ENCODE measurements at regions not wholly inside any gene's neighbourhood (a gene's known extent, or its start where the extent isn't known, plus 50 kb on each side); places are given as distances from the start of the nearest gene placed in this dataset.

GRCh38 chr2:133794114-133794513 is 225.9 kb upstream of the NCKAP5 start:
- DNase-seq: no peak
- H3K4me3 ChIP-seq: no peak overlapping the region
- H3K4me1 ChIP-seq: no peaks in the 10 kb centered on the region
- no peak overlapping the region for H3K27ac ChIP-seq
- peaks cover 0 to 5% (median 2%) of the 10 kb centered on the region in 4 donors for H3K9me3 ChIP-seq
- H3K27me3 ChIP-seq: no peaks in the 10 kb centered on the region
- no peaks in the 10 kb centered on the region for H3K36me3 ChIP-seq
- WGBS, 2 donors: 86 to 92% methylated on average over 1 of the region's 1 CpG
- TF ChIP-seq EP300 (IDR thresholded peaks at IDR 0.05): no peak
- no peak for TF ChIP-seq POLR2AphosphoS5 (IDR thresholded peaks at IDR 0.05)
- TF ChIP-seq POLR2A (IDR thresholded peaks at IDR 0.05): no peak
- TF ChIP-seq CTCF (IDR thresholded peaks at IDR 0.05): no peak
- intact Hi-C loops (cut with DNase I): no loop called here

GRCh38 chr2:133801946-133802345 is 233.7 kb upstream of the NCKAP5 start:
- no peak for TF ChIP-seq POLR2AphosphoS5 (IDR thresholded peaks at IDR 0.05)
- no peak for TF ChIP-seq POLR2A (IDR thresholded peaks at IDR 0.05)
- TF ChIP-seq EP300 (IDR thresholded peaks at IDR 0.05): no peak
- TF ChIP-seq CTCF (IDR thresholded peaks at IDR 0.05): no peak
- Histone ChIP-seq H3K9me3 (no peaks in the 10 kb centered on the region), H3K4me3 (no peak overlapping the region), H3K36me3 (no peaks in the 10 kb centered on the region), H3K27me3 (no peaks in the 10 kb centered on the region), H3K27ac (no peak overlapping the region), H3K4me1 (no peaks in the 10 kb centered on the region)
- WGBS, 2 donors: 90 to 92% methylated on average over 3 of the region's 3 CpGs
- no peak for DNase-seq
- intact Hi-C loops (cut with DNase I): no loop called here

- Histone ChIP-seq H3K4me1 (no peaks in the 10 kb centered on the region), H3K36me3 (no peaks in the 10 kb centered on the region), H3K9me3 (no peaks in the 10 kb centered on the region), H3K27me3 (no peaks in the 10 kb centered on the region), H3K27ac (no peak overlapping the region), H3K4me3 (no peak overlapping the region)
- 82 to 91% methylated on average over 13 of the region's 13 CpGs for WGBS, 2 donors
- intact Hi-C loops (cut with DNase I): no loop called here
- no peak for DNase-seq
- no peak for TF ChIP-seq EP300 (IDR thresholded peaks at IDR 0.05)
- no peak for TF ChIP-seq POLR2AphosphoS5 (IDR thresholded peaks at IDR 0.05)
- no peak for TF ChIP-seq POLR2A (IDR thresholded peaks at IDR 0.05)
- TF ChIP-seq CTCF (IDR thresholded peaks at IDR 0.05): no peak
Measured at GRCh38 chr2:133802409-133803039, 234.3 kb upstream of the NCKAP5 start.

GRCh38 chr2:133806564-133806963 is 238.3 kb upstream of the NCKAP5 start:
- no peaks in the 10 kb centered on the region for H3K9me3 ChIP-seq
- intact Hi-C loops (cut with DNase I): no loop called here
- no peak overlapping the region for H3K27ac ChIP-seq
- no peaks in the 10 kb centered on the region for H3K4me1 ChIP-seq
- DNase-seq: no peak
- TF ChIP-seq POLR2A (IDR thresholded peaks at IDR 0.05): no peak
- no peak for TF ChIP-seq CTCF (IDR thresholded peaks at IDR 0.05)
- TF ChIP-seq POLR2AphosphoS5 (IDR thresholded peaks at IDR 0.05): no peak
- TF ChIP-seq EP300 (IDR thresholded peaks at IDR 0.05): no peak
- no peaks in the 10 kb centered on the region for H3K36me3 ChIP-seq
- H3K27me3 ChIP-seq: no peaks in the 10 kb centered on the region
- 88 to 90% methylated on average over 5 of the region's 5 CpGs for WGBS, 2 donors
- no peak overlapping the region for H3K4me3 ChIP-seq

- TF ChIP-seq EP300 (IDR thresholded peaks at IDR 0.05): no peak
- no peak for TF ChIP-seq POLR2AphosphoS5 (IDR thresholded peaks at IDR 0.05)
- TF ChIP-seq POLR2A (IDR thresholded peaks at IDR 0.05): no peak
- no peak for TF ChIP-seq CTCF (IDR thresholded peaks at IDR 0.05)
- intact Hi-C loops (cut with DNase I): no loop called here
- 84 to 99% methylated on average over 1 of the region's 1 CpG for WGBS, 2 donors
Measured at GRCh38 chr2:133809485-133809884, 241.2 kb upstream of the NCKAP5 start.

More at GRCh38 chr2:133809485-133809884, 241.2 kb upstream of the NCKAP5 start:
- Histone ChIP-seq H3K27ac (no peak overlapping the region), H3K36me3 (no peaks in the 10 kb centered on the region), H3K27me3 (no peaks in the 10 kb centered on the region), H3K4me3 (no peak overlapping the region), H3K4me1 (no peaks in the 10 kb centered on the region), H3K9me3 (no peaks in the 10 kb centered on the region)
- no peak for DNase-seq
